ENCODE measurements at regions not wholly inside any gene's neighbourhood (a gene's known extent, or its start where the extent isn't known, plus 50 kb on each side); places are given as distances from the start of the nearest gene placed in this dataset.

GRCh38 chr1:191702124-191702523 lies 456.1 kb upstream of the RGS18 start:
- TF ChIP-seq CTCF (IDR thresholded peaks at IDR 0.05) (no peak), EP300 (IDR thresholded peaks at IDR 0.05) (no peak)

Data from upper lobe of left lung (tissue), 4 donors.